GM12875 (cell line): ENCODE measurements at regions not wholly inside any gene's neighbourhood (a gene's known extent, or its start where the extent isn't known, plus 50 kb on each side); places are given as distances from the start of the nearest gene placed in this dataset.

Experiments used
- H3K4me3 ChIP-seq: one replicate; pipeline ENCODE4 v1.5.1; 2011; ENCODE audit warnings: low read depth, low read length, control low read depth
- TF ChIP-seq, protein P1 (sequence below): IDR thresholded peaks from 2 replicates; pipeline ENCODE4 v1.5.1; 2011; ENCODE audit warnings: low read depth, mild to moderate bottlenecking, control low read depth, inconsistent platforms, low read length, moderate library complexity, borderline replicate concordance; ENCODE audit not compliant: insufficient read depth

DNA sequence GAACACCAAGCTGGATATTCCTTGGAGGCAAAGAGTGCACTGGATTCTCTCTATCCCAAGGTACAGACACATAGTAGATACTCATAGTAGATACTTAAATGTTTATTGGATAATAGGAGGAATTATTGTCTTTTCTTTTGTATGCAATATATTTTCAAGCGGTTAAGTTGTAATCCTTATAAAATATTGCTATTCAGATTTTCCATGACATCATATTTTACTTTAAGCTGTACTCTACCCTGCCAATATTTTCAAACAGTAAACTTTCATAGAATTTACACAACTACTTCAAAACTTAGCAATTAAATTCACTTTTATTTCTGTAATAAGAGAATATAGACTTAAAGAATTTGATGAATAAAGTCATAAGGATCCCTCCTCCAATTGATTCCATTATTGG is 546.5 kb upstream of the CAMK1G start:
- no peak overlapping the region for H3K4me3 ChIP-seq
- TF ChIP-seq, protein P1, sequence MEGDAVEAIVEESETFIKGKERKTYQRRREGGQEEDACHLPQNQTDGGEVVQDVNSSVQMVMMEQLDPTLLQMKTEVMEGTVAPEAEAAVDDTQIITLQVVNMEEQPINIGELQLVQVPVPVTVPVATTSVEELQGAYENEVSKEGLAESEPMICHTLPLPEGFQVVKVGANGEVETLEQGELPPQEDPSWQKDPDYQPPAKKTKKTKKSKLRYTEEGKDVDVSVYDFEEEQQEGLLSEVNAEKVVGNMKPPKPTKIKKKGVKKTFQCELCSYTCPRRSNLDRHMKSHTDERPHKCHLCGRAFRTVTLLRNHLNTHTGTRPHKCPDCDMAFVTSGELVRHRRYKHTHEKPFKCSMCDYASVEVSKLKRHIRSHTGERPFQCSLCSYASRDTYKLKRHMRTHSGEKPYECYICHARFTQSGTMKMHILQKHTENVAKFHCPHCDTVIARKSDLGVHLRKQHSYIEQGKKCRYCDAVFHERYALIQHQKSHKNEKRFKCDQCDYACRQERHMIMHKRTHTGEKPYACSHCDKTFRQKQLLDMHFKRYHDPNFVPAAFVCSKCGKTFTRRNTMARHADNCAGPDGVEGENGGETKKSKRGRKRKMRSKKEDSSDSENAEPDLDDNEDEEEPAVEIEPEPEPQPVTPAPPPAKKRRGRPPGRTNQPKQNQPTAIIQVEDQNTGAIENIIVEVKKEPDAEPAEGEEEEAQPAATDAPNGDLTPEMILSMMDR, result no peak

DNA sequence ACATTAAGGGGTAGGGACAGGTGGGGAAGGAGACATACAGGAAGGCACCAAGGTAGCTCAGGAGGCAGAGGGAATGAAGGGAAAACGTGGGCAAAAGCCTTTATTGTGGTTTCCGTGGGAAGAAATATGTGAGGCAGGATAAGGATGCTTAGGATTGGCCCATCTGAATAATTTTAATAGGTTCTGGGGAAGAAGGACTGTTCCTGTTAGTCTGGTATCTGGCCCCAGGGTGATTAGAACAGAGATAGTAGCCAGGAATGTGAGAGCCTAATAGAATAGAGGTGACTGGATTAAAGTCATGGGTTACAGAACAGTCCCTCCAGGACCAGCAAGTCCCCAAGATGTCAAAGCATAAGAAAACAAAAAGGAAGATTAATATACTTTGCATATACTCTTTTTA is 545.2 kb upstream of the CAMK1G start:
- TF ChIP-seq, protein P1, result no peak
- no peak overlapping the region for H3K4me3 ChIP-seq

DNA sequence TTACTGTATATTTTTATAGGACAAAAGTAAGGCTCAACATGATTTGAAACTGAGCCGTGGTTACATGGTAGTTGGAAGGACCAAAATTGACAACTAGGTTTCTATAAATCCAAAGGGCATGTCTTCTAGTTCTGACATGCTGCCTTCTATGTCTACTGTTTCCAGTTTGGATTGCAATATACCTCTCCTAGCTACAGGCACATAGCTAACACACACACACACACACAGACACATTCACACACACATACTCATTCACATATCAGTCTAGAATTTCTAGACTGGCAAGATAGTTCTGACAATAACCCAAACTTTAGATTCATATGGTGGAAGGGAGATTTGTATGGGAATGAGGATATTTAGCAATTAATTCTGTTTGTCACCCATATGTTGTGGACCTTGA is 544.8 kb upstream of the CAMK1G start:
- TF ChIP-seq, protein P1, result no peak
- H3K4me3 ChIP-seq, result no peak overlapping the region

DNA sequence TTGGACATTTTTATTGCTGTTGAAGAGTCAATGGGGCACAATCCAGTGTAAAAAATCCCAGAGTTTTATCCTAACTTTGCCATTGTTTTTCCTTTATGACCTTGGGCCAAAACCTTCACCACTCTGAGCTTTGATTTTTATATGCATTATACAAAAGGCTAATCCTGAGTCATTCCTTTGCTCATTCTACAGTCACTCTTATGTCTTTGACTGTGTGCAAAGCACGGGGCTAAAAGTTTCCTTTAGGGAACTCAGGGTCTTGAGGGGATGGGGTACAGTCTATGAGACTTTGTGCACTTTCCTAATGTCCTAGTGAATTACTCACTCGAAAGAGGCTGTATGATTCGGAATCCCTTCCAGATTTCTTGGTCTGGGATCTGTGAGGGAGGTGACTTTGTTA is 543.2 kb upstream of the CAMK1G start:
- no peak overlapping the region for H3K4me3 ChIP-seq
- TF ChIP-seq, protein P1, result no peak

DNA sequence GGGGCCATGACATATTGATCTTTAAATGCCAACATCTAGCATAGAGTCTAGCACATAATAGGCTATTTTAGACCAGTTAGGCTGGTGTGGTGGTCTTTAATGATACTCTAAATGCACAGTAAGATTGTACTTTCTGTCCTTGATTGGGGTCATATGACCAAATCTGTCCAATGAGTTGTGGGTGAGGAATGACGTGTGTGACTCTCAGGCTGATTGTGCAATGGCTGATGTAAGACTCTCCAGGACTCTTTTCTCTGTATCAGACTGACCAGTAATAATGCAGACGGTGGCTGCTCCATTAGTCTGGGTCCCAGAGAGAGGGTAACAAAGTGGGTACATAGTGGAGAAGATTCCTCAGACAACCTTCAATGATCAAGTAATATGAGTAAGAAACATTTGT is 541.6 kb upstream of the CAMK1G start:
- no peak overlapping the region for H3K4me3 ChIP-seq
- TF ChIP-seq, protein P1, result no peak

DNA sequence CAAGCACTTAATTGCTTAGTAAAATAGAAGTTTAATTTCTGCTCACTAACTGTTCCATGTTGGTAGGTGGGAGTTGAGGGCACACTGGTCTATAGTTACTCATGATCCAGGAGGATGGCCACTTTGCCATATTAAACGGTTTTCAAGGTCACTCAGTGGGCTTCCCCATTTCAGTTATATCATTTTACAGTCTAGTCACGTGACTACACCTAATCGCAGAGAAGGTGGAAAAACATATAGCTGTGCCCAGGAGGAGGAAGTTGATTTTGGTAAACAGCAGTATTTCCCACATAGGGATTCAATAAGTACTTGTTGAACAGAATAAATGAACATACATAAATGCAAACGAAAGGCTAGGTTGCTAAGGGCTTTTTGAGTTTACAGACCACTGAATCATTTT is 541.1 kb upstream of the CAMK1G start:
- TF ChIP-seq, protein P1, result no peak
- H3K4me3 ChIP-seq, result no peak overlapping the region

DNA sequence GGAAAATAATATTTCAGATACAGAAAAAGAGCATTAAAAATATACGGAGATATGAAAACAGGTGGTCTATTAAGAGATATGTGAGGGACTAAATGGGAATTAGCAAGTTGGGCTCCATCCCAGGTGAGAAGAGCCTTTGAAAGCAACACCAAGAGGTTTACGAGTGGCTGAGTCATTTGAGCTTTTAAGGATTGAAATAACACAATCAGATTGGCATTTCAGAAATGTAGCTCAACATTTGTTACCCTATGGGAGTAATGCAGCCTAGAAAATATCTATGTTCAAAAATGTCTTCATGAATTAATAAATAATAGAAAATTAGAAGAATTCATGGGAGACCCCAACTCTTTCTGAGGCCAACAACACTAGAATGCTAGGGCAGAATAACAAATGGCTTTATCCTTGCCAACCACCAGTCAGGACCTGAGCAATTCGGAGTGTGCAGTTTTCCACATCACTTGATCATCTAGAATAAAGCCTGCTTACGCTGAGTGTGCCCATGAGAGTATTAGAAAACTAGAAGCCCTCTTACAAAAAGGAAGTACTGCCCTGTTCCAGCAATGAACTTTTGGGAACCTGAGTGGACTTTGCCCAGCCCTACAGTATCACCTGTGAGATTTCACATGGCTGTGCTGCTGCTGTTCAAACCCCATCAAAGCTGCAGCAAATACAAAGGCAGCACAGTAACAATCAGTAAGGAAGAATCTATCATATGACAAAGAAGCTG is 538.0 kb upstream of the CAMK1G start:
- TF ChIP-seq, protein P1, result no peak
- no peak overlapping the region for H3K4me3 ChIP-seq
